Erythroblast (primary cell): ENCODE measurements at regions not wholly inside any gene's neighbourhood (a gene's known extent, or its start where the extent isn't known, plus 50 kb on each side); places are given as distances from the start of the nearest gene placed in this dataset.

Source experiments
- GATA1 ChIP-seq: IDR thresholded peaks from 2 replicates; pipeline ENCODE4 v1.6.1; 2011; ENCODE audit warnings: low read depth, mild to moderate bottlenecking, control low read depth, low read length, moderate library complexity
- POLR2A ChIP-seq: IDR thresholded peaks from 2 replicates; pipeline ENCODE4 v1.6.1; 2011; ENCODE audit warnings: mild to moderate bottlenecking, low read length

- no peak for TF ChIP-seq POLR2A
- TF ChIP-seq GATA1, result no peak
These were observed 228.4 kb downstream of the KCNS3 start for GRCh38 chr2:18106841-18107240.
